WERI-Rb-1 (cell line): ENCODE measurements at regions not wholly inside any gene's neighbourhood (a gene's known extent, or its start where the extent isn't known, plus 50 kb on each side); places are given as distances from the start of the nearest gene placed in this dataset.

Source experiments
- DNase-seq: peaks from one replicate; pipeline ENCODE4 v3.0.0-alpha.2; 2020
- H3K27ac ChIP-seq: fragments of 250-450 bp; sonication (Bioruptor Pico); 2 replicates; pipeline ENCODE4 v1.5.1; 2020; ENCODE audit warnings: mild to moderate bottlenecking, moderate library complexity
- H3K27me3 ChIP-seq: fragments of 250-450 bp; sonication (Bioruptor Pico); 2 replicates; pipeline ENCODE4 v1.5.1; 2021; ENCODE audit warnings: mild to moderate bottlenecking, low read depth, moderate library complexity; ENCODE audit not compliant: insufficient read depth, severe bottlenecking
- H3K36me3 ChIP-seq: fragments of 250-450 bp; sonication (Bioruptor Pico); 2 replicates; pipeline ENCODE4 v1.5.1; 2020; ENCODE audit warnings: mild to moderate bottlenecking, moderate library complexity
- H3K4me3 ChIP-seq: 2 replicates; pipeline ENCODE4 v1.5.1; 2011; ENCODE audit warnings: low read depth, mild to moderate bottlenecking, control low read depth, low read length
- H3K9me3 ChIP-seq: fragments of 250-450 bp; sonication (Bioruptor Pico); 2 replicates; pipeline ENCODE4 v1.5.1; 2021; ENCODE audit warnings: mild to moderate bottlenecking, moderate library complexity; ENCODE audit not compliant: severe bottlenecking
- CTCF ChIP-seq: IDR thresholded peaks from 2 replicates; pipeline ENCODE4 v1.5.1; 2011; ENCODE audit warnings: low read depth, mild to moderate bottlenecking, control low read depth, inconsistent platforms, low read length

- Histone ChIP-seq H3K4me3 (no peak overlapping the region), H3K36me3 (no peaks in the 10 kb centered on the region), H3K27ac (no peak overlapping the region), H3K27me3 (peaks cover 82% of the 10 kb centered on the region), H3K9me3 (peaks cover 7% of the 10 kb centered on the region)
- no peak for DNase-seq
- TF ChIP-seq CTCF = no peak
Measured at GRCh38 chr21:35291973-35292627, 243.0 kb upstream of the RUNX1 start.

- Histone ChIP-seq H3K27me3 (peaks cover 82% of the 10 kb centered on the region), H3K36me3 (no peaks in the 10 kb centered on the region), H3K27ac (no peak overlapping the region), H3K9me3 (peaks cover 10% of the 10 kb centered on the region), H3K4me3 (no peak overlapping the region)
- no peak for DNase-seq
- no peak for TF ChIP-seq CTCF
Measured at GRCh38 chr21:35291034-35291433, 241.9 kb upstream of the RUNX1 start.

- no peak for TF ChIP-seq CTCF
- H3K27ac ChIP-seq = no peak overlapping the region
- H3K36me3 ChIP-seq = no peaks in the 10 kb centered on the region
- H3K27me3 ChIP-seq = peaks cover 77% of the 10 kb centered on the region
- no peak for DNase-seq
- H3K9me3 ChIP-seq = peaks cover 10% of the 10 kb centered on the region
- H3K4me3 ChIP-seq = no peak overlapping the region
Measured at GRCh38 chr21:35288238-35288637, 239.1 kb upstream of the RUNX1 start.

- H3K27me3 ChIP-seq = peaks cover 82% of the 10 kb centered on the region
- H3K4me3 ChIP-seq = no peak overlapping the region
- H3K9me3 ChIP-seq = peaks cover 10% of the 10 kb centered on the region
- H3K27ac ChIP-seq = no peak overlapping the region
- no peaks in the 10 kb centered on the region for H3K36me3 ChIP-seq
- no peak for DNase-seq
- TF ChIP-seq CTCF = no peak
Measured at GRCh38 chr21:35284199-35284598, 235.1 kb upstream of the RUNX1 start.

- H3K36me3 ChIP-seq = no peaks in the 10 kb centered on the region
- TF ChIP-seq CTCF = no peak
- no peak overlapping the region for H3K4me3 ChIP-seq
- H3K27me3 ChIP-seq = peaks cover 77% of the 10 kb centered on the region
- H3K27ac ChIP-seq = no peak overlapping the region
- DNase-seq = no peak
- peaks cover 6% of the 10 kb centered on the region for H3K9me3 ChIP-seq
Measured at GRCh38 chr21:35282944-35283343, 233.8 kb upstream of the RUNX1 start.

- H3K9me3 ChIP-seq = peaks cover under 1% of the 10 kb centered on the region
- DNase-seq = no peak
- no peak overlapping the region for H3K27ac ChIP-seq
- H3K4me3 ChIP-seq = no peak overlapping the region
- no peaks in the 10 kb centered on the region for H3K36me3 ChIP-seq
- no peak for TF ChIP-seq CTCF
- peaks cover 86% of the 10 kb centered on the region for H3K27me3 ChIP-seq
Measured at GRCh38 chr21:35281956-35282355, 232.9 kb upstream of the RUNX1 start.
